HepG2 (cell line): ENCODE measurements at regions not wholly inside any gene's neighbourhood (a gene's known extent, or its start where the extent isn't known, plus 50 kb on each side); places are given as distances from the start of the nearest gene placed in this dataset.

Experiments
- EZH2 ChIP-seq: conservative IDR thresholded peaks from 2 replicates; pipeline ENCODE4 v1.6.1; 2012; ENCODE audit warnings: mild to moderate bottlenecking, low read depth, low read length, moderate library complexity
- FOXA1 ChIP-seq, 2 experiments: fragments of 450-650 bp in 1 of 2; sonication (generic) in 1 of 2; formaldehyde crosslinking in 1 of 2; IDR thresholded peaks; 2 replicates each; pipeline versions ENCODE4 v1.4.0 to v1.6.1; 2016 to 2020; ENCODE audit warnings: missing genetic modification reagents in 1 of 2
- JDP2 ChIP-seq: sonication (generic); formaldehyde crosslinking; IDR thresholded peaks from 2 replicates; pipeline ENCODE4 v1.8.1; 2022; ENCODE audit warnings: missing genetic modification reagents, borderline replicate concordance
- REST ChIP-seq, 2 experiments: IDR thresholded peaks; 2 replicates each; pipeline ENCODE4 v1.6.1; 2011 to 2012; ENCODE audit warnings: low read length in 2 of 2, borderline replicate concordance in 1 of 2, low read depth in 1 of 2, mild to moderate bottlenecking in 1 of 2, moderate library complexity in 1 of 2
- SMARCE1 ChIP-seq: fragments of 450-650 bp; IDR thresholded peaks from 2 replicates; pipeline ENCODE4 v1.6.1; 2017; ENCODE audit warnings: borderline replicate concordance
- STAT6 ChIP-seq: sonication (generic); formaldehyde crosslinking; IDR thresholded peaks from 2 replicates; pipeline ENCODE4 v1.4.0; 2020; ENCODE audit warnings: missing genetic modification reagents, mild to moderate bottlenecking, borderline replicate concordance
- USF2 ChIP-seq, 2 experiments: sonication (generic) in 1 of 2; formaldehyde crosslinking in 1 of 2; IDR thresholded peaks; 2 replicates each; pipeline versions ENCODE4 v1.5.1 to v1.6.1; 2011 to 2020; ENCODE audit warnings: borderline replicate concordance in 1 of 2, low read depth in 1 of 2, low read length in 1 of 2, mild to moderate bottlenecking in 1 of 2, missing genetic modification reagents in 1 of 2, moderate library complexity in 1 of 2
- ZNF383 ChIP-seq: sonication (generic); formaldehyde crosslinking; IDR thresholded peaks from 2 replicates; pipeline ENCODE4 v1.4.0; 2020; ENCODE audit warnings: missing genetic modification reagents, mild to moderate bottlenecking, borderline replicate concordance
- ZSCAN12 ChIP-seq: sonication (generic); formaldehyde crosslinking; IDR thresholded peaks from 2 replicates; pipeline ENCODE4 v1.9.0; 2021; ENCODE audit warnings: mild to moderate bottlenecking, missing genetic modification reagents
- TF ChIP-seq, protein P1 (sequence below): sonication (generic); formaldehyde crosslinking; IDR thresholded peaks from 2 replicates; pipeline ENCODE4 v1.5.0; 2020; ENCODE audit warnings: mild to moderate bottlenecking, missing genetic modification reagents, moderate library complexity
- TF ChIP-seq, protein P2 (sequence below): sonication (generic); formaldehyde crosslinking; IDR thresholded peaks from 2 replicates; pipeline ENCODE4 v1.4.0; 2020; ENCODE audit warnings: missing genetic modification reagents

- TF ChIP-seq USF2 (IDR thresholded peaks at IDR 0.05; ENCODE audit: low read depth, low read length), result no peak
- no peak for TF ChIP-seq USF2 (CRISPR knock-in tag; IDR thresholded peaks at IDR 0.05; ENCODE audit: borderline replicate concordance)
- TF ChIP-seq SMARCE1, result no peak
- no peak for TF ChIP-seq ZSCAN12 (CRISPR knock-in tag)
- no peak for TF ChIP-seq ZNF383
- no peak for TF ChIP-seq FOXA1 (IDR thresholded peaks at IDR 0.05)
- TF ChIP-seq FOXA1 (CRISPR knock-in tag; IDR thresholded peaks at IDR 0.05), result no peak
- no peak for TF ChIP-seq JDP2 (CRISPR knock-in tag)
- TF ChIP-seq, protein P1, sequence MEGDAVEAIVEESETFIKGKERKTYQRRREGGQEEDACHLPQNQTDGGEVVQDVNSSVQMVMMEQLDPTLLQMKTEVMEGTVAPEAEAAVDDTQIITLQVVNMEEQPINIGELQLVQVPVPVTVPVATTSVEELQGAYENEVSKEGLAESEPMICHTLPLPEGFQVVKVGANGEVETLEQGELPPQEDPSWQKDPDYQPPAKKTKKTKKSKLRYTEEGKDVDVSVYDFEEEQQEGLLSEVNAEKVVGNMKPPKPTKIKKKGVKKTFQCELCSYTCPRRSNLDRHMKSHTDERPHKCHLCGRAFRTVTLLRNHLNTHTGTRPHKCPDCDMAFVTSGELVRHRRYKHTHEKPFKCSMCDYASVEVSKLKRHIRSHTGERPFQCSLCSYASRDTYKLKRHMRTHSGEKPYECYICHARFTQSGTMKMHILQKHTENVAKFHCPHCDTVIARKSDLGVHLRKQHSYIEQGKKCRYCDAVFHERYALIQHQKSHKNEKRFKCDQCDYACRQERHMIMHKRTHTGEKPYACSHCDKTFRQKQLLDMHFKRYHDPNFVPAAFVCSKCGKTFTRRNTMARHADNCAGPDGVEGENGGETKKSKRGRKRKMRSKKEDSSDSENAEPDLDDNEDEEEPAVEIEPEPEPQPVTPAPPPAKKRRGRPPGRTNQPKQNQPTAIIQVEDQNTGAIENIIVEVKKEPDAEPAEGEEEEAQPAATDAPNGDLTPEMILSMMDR (CRISPR knock-in tag), result no peak
- no peak for TF ChIP-seq REST (IDR thresholded peaks at IDR 0.05; ENCODE audit: borderline replicate concordance in 1 of 2, low read depth in 1 of 2, low read length in 2 of 2)
- TF ChIP-seq, protein P2, sequence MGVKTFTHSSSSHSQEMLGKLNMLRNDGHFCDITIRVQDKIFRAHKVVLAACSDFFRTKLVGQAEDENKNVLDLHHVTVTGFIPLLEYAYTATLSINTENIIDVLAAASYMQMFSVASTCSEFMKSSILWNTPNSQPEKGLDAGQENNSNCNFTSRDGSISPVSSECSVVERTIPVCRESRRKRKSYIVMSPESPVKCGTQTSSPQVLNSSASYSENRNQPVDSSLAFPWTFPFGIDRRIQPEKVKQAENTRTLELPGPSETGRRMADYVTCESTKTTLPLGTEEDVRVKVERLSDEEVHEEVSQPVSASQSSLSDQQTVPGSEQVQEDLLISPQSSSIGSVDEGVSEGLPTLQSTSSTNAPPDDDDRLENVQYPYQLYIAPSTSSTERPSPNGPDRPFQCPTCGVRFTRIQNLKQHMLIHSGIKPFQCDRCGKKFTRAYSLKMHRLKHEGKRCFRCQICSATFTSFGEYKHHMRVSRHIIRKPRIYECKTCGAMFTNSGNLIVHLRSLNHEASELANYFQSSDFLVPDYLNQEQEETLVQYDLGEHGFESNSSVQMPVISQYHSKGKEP (CRISPR knock-in tag), result no peak
- TF ChIP-seq EZH2, result no peak
- no peak for TF ChIP-seq STAT6 (CRISPR knock-in tag)
Observed at GRCh38 chr1:37305841-37306240, 168.5 kb upstream of the ZC3H12A start.
